Lower leg skin (tissue), 4 donors: ENCODE measurements at regions not wholly inside any gene's neighbourhood (a gene's known extent, or its start where the extent isn't known, plus 50 kb on each side); places are given as distances from the start of the nearest gene placed in this dataset.
"Not testable (repeated sequence)": the region's sequence is repeated elsewhere in the genome, so short reads cannot be mapped to it uniquely, and the experiment has no call there.

Experiments used
- DNase-seq, 2 donors: peaks; one replicate each; pipeline ENCODE4 v3.0.0-alpha.2; 2019; ENCODE audit warnings: low spot score in 2 of 2
- H3K4me3 ChIP-seq: fragments of 200-600 bp; sonication (generic); 2 replicates; pipeline ENCODE4 v1.5.1; 2017; ENCODE audit warnings: mild to moderate bottlenecking, low read depth; ENCODE audit not compliant: poor library complexity, severe bottlenecking
- CTCF ChIP-seq, 3 donors: fragments of 450-650 bp; IDR thresholded peaks; one replicate each; pipeline ENCODE4 v1.5.1; 2016; ENCODE audit warnings: antibody characterized with exemption in 3 of 3, mild to moderate bottlenecking in 3 of 3, moderate library complexity in 2 of 3
- POLR2A ChIP-seq, 2 donors: fragments of 450-650 bp; IDR thresholded peaks; one replicate each; pipeline ENCODE4 v1.6.1; 2016 to 2017; ENCODE audit warnings: antibody characterized with exemption in 2 of 2, mild to moderate bottlenecking in 1 of 2, moderate library complexity in 1 of 2
- WGBS, 2 donors: methylation state at CpG; one replicate each; pipeline ENCODE4 v1.1.5; 2018; 5-methylcytosine and 5-hydroxymethylcytosine counted together
- intact Hi-C: fragments of 100-400 bp; cut with DNase I; formaldehyde crosslinking; loops from one replicate; pipeline ENCODE4 v1.15.0; 2023; ENCODE audit warnings: low total_unique reads

GRCh38 chr1:206397501-206397900 is 72.8 kb upstream of the IKBKE start:
- not testable (repeated sequence) for DNase-seq

DNA sequence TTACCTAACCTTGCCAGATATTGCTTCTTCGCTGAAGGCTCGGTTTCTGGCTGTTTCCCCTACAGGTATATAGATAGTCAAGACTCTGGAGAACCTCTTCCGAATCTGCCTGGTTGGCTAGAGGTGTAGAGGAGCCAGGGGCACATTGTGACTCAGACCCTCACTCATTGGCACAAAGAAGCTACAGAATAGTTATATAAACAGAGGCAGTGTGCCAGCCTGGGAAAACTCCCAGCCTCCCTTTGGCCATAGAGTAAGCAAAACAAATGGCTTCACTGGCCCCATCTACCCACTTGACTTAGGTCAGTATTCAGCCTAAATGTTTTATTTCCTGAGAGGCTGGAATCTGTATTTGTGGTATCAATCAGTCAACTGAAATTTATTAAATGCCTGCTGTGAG is 72.0 kb upstream of the IKBKE start:
- DNase-seq, H3K4me3 ChIP-seq, intact Hi-C loops: not testable (repeated sequence)
- WGBS, 2 donors, result 60 to 67% methylated on average over 2 to 3 of the region's 3 CpGs

More at GRCh38 chr1:206397501-206397900, 72.8 kb upstream of the IKBKE start:
- H3K4me3 ChIP-seq, intact Hi-C loops: not testable (repeated sequence)
- 40 to 79% methylated on average over 2 to 4 of the region's 6 CpGs for WGBS, 2 donors

DNA sequence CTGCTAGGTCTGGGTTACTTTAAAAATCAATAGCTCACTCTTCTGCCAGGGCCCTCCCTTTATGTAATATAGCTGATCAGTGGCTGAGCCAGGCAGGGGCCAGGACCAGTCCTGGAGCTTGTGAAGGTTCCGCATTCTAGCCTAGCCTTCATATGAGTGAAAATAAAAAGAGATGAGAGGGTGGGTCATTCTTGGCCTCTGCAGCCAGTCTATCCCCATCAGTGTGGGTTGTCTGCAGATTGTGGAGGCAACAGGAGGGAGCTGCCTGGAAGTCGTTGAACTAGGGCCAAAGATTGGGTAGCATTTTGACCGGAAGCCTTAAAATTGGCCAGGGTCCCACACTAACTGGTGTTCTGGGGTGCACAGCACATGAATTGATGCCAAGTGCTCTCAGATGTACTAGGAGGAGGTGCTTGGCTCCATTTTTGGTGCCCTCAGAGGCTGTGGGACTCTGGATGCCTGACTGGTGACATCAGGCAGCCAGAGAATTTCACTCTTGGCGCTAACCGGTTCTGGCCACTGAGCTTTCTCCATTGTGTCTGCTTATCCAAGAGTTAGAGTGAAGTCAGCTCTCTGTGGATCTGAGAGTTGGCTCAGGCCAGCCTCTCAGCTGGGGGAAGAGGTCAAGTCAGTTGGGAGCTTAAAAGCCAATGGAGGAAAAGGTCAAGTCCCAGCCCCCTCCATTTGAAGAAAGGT is 66.5 kb upstream of the IKBKE start:
- H3K4me3 ChIP-seq, intact Hi-C loops, DNase-seq: not testable (repeated sequence)
- 40% methylated on average over 2 of the region's 5 CpGs; no CpG with 5 or more reads in 1 of the 2 donors for whole genome bisulfite sequencing, 2 donors

GRCh38 chr1:206404309-206405027 is 65.8 kb upstream of the IKBKE start:
- DNase-seq, intact Hi-C loops: not testable (repeated sequence)

DNA sequence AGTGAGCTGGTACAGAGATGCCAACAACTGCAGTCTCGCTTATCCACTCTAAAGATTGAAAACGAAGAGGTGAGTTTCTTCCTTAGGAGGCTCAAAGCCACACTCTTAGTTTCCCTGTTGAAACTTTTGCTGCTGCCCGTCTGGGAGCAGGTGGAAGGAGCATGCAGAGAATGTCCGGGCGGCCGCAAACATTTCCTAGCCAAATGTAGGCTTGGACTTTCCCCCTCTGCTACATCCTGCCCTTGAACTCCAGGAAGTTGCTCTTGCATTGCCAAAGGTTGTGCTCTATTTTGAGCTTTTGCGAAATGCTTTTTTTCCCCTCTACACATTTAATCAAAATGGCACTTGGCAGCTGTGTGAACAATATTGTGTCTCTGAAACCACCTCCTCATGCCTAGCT is 65.0 kb upstream of the IKBKE start:
- DNase-seq, H3K4me3 ChIP-seq, intact Hi-C loops: not testable (repeated sequence)
- WGBS, 2 donors, result no CpG with 5 or more reads among the region's 7 CpGs

More at GRCh38 chr1:206404309-206405027, 65.8 kb upstream of the IKBKE start:
- H3K4me3 ChIP-seq, result not testable (repeated sequence)
- WGBS, 2 donors, result 76 to 78% methylated on average over 3 of the region's 8 CpGs

GRCh38 chr1:206408371-206409288 is 61.6 kb upstream of the IKBKE start:
- DNase-seq, H3K4me3 ChIP-seq, intact Hi-C loops: not testable (repeated sequence)
- WGBS, 2 donors, result 90 to 96% methylated on average over 2 of the region's 6 CpGs

GRCh38 chr1:206411321-206411720 is 59.0 kb upstream of the IKBKE start:
- 75 to 76% methylated on average over 3 of the region's 3 CpGs for WGBS, 2 donors
- DNase-seq, result no peak
- no peak for TF ChIP-seq POLR2A (IDR thresholded peaks at IDR 0.05)
- TF ChIP-seq CTCF (IDR thresholded peaks at IDR 0.05), result no peak
- intact Hi-C loops, result no loop called here
- H3K4me3 ChIP-seq, result no peak overlapping the region

GRCh38 chr1:206415942-206416341 is 54.3 kb upstream of the IKBKE start:
- DNase-seq, result no peak
- intact Hi-C loops, result no loop called here
- no peak for TF ChIP-seq POLR2A (IDR thresholded peaks at IDR 0.05)
- TF ChIP-seq CTCF (IDR thresholded peaks at IDR 0.05), result no peak
- no peak overlapping the region for H3K4me3 ChIP-seq
- WGBS, 2 donors, result 45 to 47% methylated on average over 6 of the region's 6 CpGs
